HepG2 (cell line): ENCODE measurements at regions not wholly inside any gene's neighbourhood (a gene's known extent, or its start where the extent isn't known, plus 50 kb on each side); places are given as distances from the start of the nearest gene placed in this dataset.

Experiments used
- ATAC-seq: fragments of 200-7000 bp; cut with Tn5 transposase; 3 replicates; pipeline ENCODE4 v1.9.1; 2020; ENCODE audit warnings: mild to moderate bottlenecking, moderate library complexity
- BruUV-seq: library from RNA; stranded (reverse); fragments of 400-500 nt; replicated peaks from 2 replicates; lab custom pipeline; 2021; lab: Mats Ljungman, UMichigan
- CTCF ChIA-PET: fragments of 300-600 bp; formaldehyde crosslinking; extraction: SDS; loops from one replicate; lab custom pipeline; 2021; ENCODE audit warnings: low total read pairs, inconsistent platforms, low intra/inter-chr PET ratio; lab: Yijun Ruan, JAX
- POLR2A ChIA-PET: fragments of 350-600 bp; sonication (Branson Sonifier 250); formaldehyde crosslinking; loops from one replicate; lab custom pipeline; 2020; ENCODE audit warnings: antibody characterized with exemption, inconsistent platforms; lab: Yijun Ruan, JAX
- DNase-seq: peaks from one replicate; pipeline ENCODE4 v3.0.0-alpha.2; 2015; ENCODE audit warnings: low spot score
- FAIRE-seq: peaks from 3 replicates; lab custom pipeline; 2011; peaks lifted over from hg19 to GRCh38; lab: Jason Lieb, UNC
- H2AFZ ChIP-seq: one replicate; pipeline ENCODE4 v1.6.1; 2011; ENCODE audit warnings: low read length, inconsistent platforms
- H3K27ac ChIP-seq: fragments of 300-600 bp; 3 replicates; pipeline ENCODE4 v1.8.0; 2011; ENCODE audit warnings: mixed run types, mild to moderate bottlenecking, mixed read lengths, low read length, inconsistent platforms; ENCODE audit not compliant: insufficient read depth; ENCODE audit errors: extremely low read length
- H3K27me3 ChIP-seq, 2 experiments: fragments of 200-600 bp in 1 of 2; 2 replicates in 1 of 2; 3 replicates in 1 of 2; pipeline versions ENCODE4 v1.6.0 to v1.8.0; 2011; ENCODE audit warnings: low read length in 2 of 2, mild to moderate bottlenecking in 2 of 2, moderate library complexity in 2 of 2, inconsistent platforms in 1 of 2; ENCODE audit not compliant: insufficient read depth in 2 of 2, control insufficient read depth in 1 of 2
- H3K36me3 ChIP-seq, 2 experiments: fragments of 200-600 bp in 1 of 2; replicated peaks in 1 of 2; 2 replicates in 1 of 2; 3 replicates in 1 of 2; pipeline versions ENCODE4 v1.5.1 to v1.8.0; 2011; ENCODE audit warnings: low read length in 2 of 2, inconsistent platforms in 1 of 2; ENCODE audit not compliant: insufficient read depth in 2 of 2, control insufficient read depth in 1 of 2
- H3K4me1 ChIP-seq: 2 replicates; pipeline ENCODE4 v1.5.1; 2012; ENCODE audit warnings: low read length, inconsistent platforms; ENCODE audit not compliant: insufficient read depth
- H3K4me2 ChIP-seq: 2 replicates; pipeline ENCODE4 v1.6.0; 2011; ENCODE audit warnings: low read depth, low read length, inconsistent platforms
- H3K4me3 ChIP-seq, 3 experiments: fragments of 200-600 bp in 1 of 3; sonication (generic), shearing (Covaris generic) in 1 of 3; replicated peaks in 1 of 3; 2 replicates each; pipeline ENCODE4 v1.5.1; 2011 to 2016; ENCODE audit warnings: low read length in 3 of 3, inconsistent platforms in 2 of 3, low read depth in 2 of 3, mild to moderate bottlenecking in 2 of 3, control low read depth in 1 of 3, mixed read lengths in 1 of 3; ENCODE audit not compliant: insufficient read depth in 1 of 3
- H3K79me2 ChIP-seq: one replicate; pipeline ENCODE4 v1.6.1; 2011; ENCODE audit warnings: low read length, inconsistent platforms; ENCODE audit not compliant: insufficient read depth
- H3K9ac ChIP-seq: 2 replicates; pipeline ENCODE4 v1.6.0; 2011; ENCODE audit warnings: mild to moderate bottlenecking, low read depth, low read length, inconsistent platforms; ENCODE audit not compliant: insufficient read depth
- H3K9me3 ChIP-seq: 2 replicates; pipeline ENCODE4 v1.5.1; 2012; ENCODE audit warnings: mild to moderate bottlenecking, low read length
- H4K20me1 ChIP-seq: 2 replicates; pipeline ENCODE4 v1.6.0; 2011; ENCODE audit warnings: inconsistent platforms, mild to moderate bottlenecking, low read length, moderate library complexity; ENCODE audit not compliant: insufficient read depth
- ATF5 ChIP-seq: sonication (generic); formaldehyde crosslinking; IDR thresholded peaks from 2 replicates; pipeline ENCODE4 v1.4.0; 2020; ENCODE audit warnings: mild to moderate bottlenecking, low read depth, missing genetic modification reagents
- KMT2A ChIP-seq: sonication (generic); formaldehyde crosslinking; IDR thresholded peaks from 2 replicates; pipeline ENCODE4 v1.4.0; 2020; ENCODE audit warnings: missing genetic modification reagents
- NCOA1 ChIP-seq: sonication (generic); formaldehyde crosslinking; IDR thresholded peaks from 2 replicates; pipeline ENCODE4 v1.9.0; 2021; ENCODE audit warnings: missing genetic modification reagents
- PBX3 ChIP-seq: sonication (generic); formaldehyde crosslinking; IDR thresholded peaks from 2 replicates; pipeline ENCODE4 v1.8.1; 2023; ENCODE audit warnings: missing genetic modification reagents, inconsistent platforms, borderline replicate concordance
- RNF2 ChIP-seq: fragments of 450-650 bp; conservative IDR thresholded peaks from 2 replicates; pipeline ENCODE4 v1.6.1; 2016; ENCODE audit warnings: low read depth
- TAF1 ChIP-seq: sonication (generic); formaldehyde crosslinking; IDR thresholded peaks from 2 replicates; pipeline ENCODE4 v1.4.0; 2020; ENCODE audit warnings: missing genetic modification reagents
- ZMYM3 ChIP-seq: sonication (generic); formaldehyde crosslinking; IDR thresholded peaks from 2 replicates; pipeline ENCODE4 v1.5.1; 2020; ENCODE audit warnings: mild to moderate bottlenecking, missing genetic modification reagents
- ZNF639 ChIP-seq: conservative IDR thresholded peaks from 2 replicates; pipeline ENCODE4 v1.6.1; 2018; ENCODE audit warnings: missing genetic modification reagents
- ZZZ3 ChIP-seq: sonication (generic); formaldehyde crosslinking; IDR thresholded peaks from 2 replicates; pipeline ENCODE4 v1.4.0; 2020; ENCODE audit warnings: missing genetic modification reagents, mild to moderate bottlenecking, borderline replicate concordance
- whole genome bisulfite sequencing: methylation state at CpG from one replicate; pipeline ENCODE4 v1.1.6; 2017; ENCODE audit warnings: low lambda C conversion rate; 5-methylcytosine and 5-hydroxymethylcytosine counted together
- in situ Hi-C: cut with HindIII; loops from 2 replicates; pipeline ENCODE4 v1.10.0; 2017; ENCODE audit warnings: low pct_unique_long_range_greater_than_20kb; ENCODE audit not compliant: extremely low pct_ligation_motif_present
- intact Hi-C: fragments of 100-400 bp; cut with micrococcal nuclease; formaldehyde crosslinking; loops from one replicate; pipeline ENCODE4 v1.10.0; 2022; ENCODE audit not compliant: unreplicated experiment

GRCh38 chr1:38781872-38782617, 77.5 kb downstream of the RRAGC start (continued):
- TF ChIP-seq PBX3 (CRISPR knock-in tag) (no peak), TAF1 (no peak), ZNF639 (CRISPR knock-in tag) (no peak), RNF2 (no peak)
- TF ChIP-seq, all 625 proteins: peak for 0

GRCh38 chr1:38780133-38780532, 79.4 kb downstream of the RRAGC start:
- no peaks in the 10 kb centered on the region for H3K79me2 ChIP-seq
- no peaks in the 10 kb centered on the region for H4K20me1 ChIP-seq
- no TSS peak for BruUV-seq
- H3K4me2 ChIP-seq = no peak overlapping the region
- ATAC-seq (no peak), DNase-seq (no peak), FAIRE-seq (no peak)
- in situ Hi-C loops = no loop called here
- peaks cover 15% of the 10 kb centered on the region for H3K4me1 ChIP-seq
- no peak overlapping the region for H3K4me3 ChIP-seq
- WGBS = 3% methylated on average over 4 of the region's 4 CpGs
- intact Hi-C loops = no loop called here
- ChIA-PET POLR2A (no interaction called here), CTCF (no interaction called here)
- no peak overlapping the region for H3K9ac ChIP-seq
- H3K9me3 ChIP-seq = no peaks in the 10 kb centered on the region
- H3K36me3 ChIP-seq = no peaks in the 10 kb centered on the region
- no peak for TF ChIP-seq NCOA1 (CRISPR knock-in tag)
- TF ChIP-seq ATF5 = no peak
- TF ChIP-seq ZMYM3 (CRISPR knock-in tag) = no peak
- no peak for TF ChIP-seq KMT2A (CRISPR knock-in tag)
- TF ChIP-seq ZZZ3 = no peak
- H3K27ac ChIP-seq = no peak overlapping the region
- peaks cover 0 to 40% of the 10 kb centered on the region in 2 experiments for H3K27me3 ChIP-seq
- H2AFZ ChIP-seq = no peak overlapping the region
